GM23248 (cell line): ENCODE measurements at regions not wholly inside any gene's neighbourhood (a gene's known extent, or its start where the extent isn't known, plus 50 kb on each side); places are given as distances from the start of the nearest gene placed in this dataset.

ENCODE experiments used
- DNase-seq: peaks from one replicate; pipeline ENCODE4 v3.0.0-alpha.2; 2015
- H2AFZ ChIP-seq: fragments of 200-600 bp; sonication (generic); 2 replicates; pipeline ENCODE4 v1.6.1; 2016; ENCODE audit warnings: antibody characterized with exemption
- H3F3A ChIP-seq: fragments of 200-600 bp; sonication (generic); 2 replicates; pipeline ENCODE4 v1.6.1; 2016; ENCODE audit warnings: mild to moderate bottlenecking, antibody characterized with exemption, mixed run types; ENCODE audit not compliant: insufficient read depth
- H3K27ac ChIP-seq: fragments of 200-600 bp; sonication (generic); 2 replicates; pipeline ENCODE4 v1.5.1; 2016; ENCODE audit warnings: mild to moderate bottlenecking
- H3K27me3 ChIP-seq: fragments of 200-600 bp; sonication (generic); replicated peaks from 2 replicates; pipeline ENCODE4 v1.6.1; 2016; ENCODE audit warnings: mild to moderate bottlenecking; ENCODE audit not compliant: insufficient read depth
- H3K36me3 ChIP-seq: fragments of 200-600 bp; sonication (generic); 2 replicates; pipeline ENCODE4 v1.6.1; 2016; ENCODE audit warnings: low read depth, mild to moderate bottlenecking
- H3K4me1 ChIP-seq: fragments of 200-600 bp; sonication (generic); 2 replicates; pipeline ENCODE4 v1.6.1; 2016; ENCODE audit warnings: mild to moderate bottlenecking; ENCODE audit not compliant: insufficient read depth
- H3K4me2 ChIP-seq: fragments of 200-600 bp; sonication (generic); one replicate; pipeline ENCODE4 v1.6.1; 2016; ENCODE audit warnings: mild to moderate bottlenecking; ENCODE audit not compliant: unreplicated experiment
- H3K4me3 ChIP-seq: fragments of 200-600 bp; sonication (generic); 2 replicates; pipeline ENCODE4 v1.5.1; 2016; ENCODE audit warnings: mild to moderate bottlenecking
- H3K79me2 ChIP-seq: fragments of 200-600 bp; sonication (generic); 2 replicates; pipeline ENCODE4 v1.6.1; 2016; ENCODE audit warnings: mild to moderate bottlenecking; ENCODE audit not compliant: insufficient read depth
- H3K9ac ChIP-seq: fragments of 200-600 bp; sonication (generic); 2 replicates; pipeline ENCODE4 v1.6.1; 2016; ENCODE audit warnings: mild to moderate bottlenecking
- H3K9me2 ChIP-seq: fragments of 200-600 bp; sonication (generic); 2 replicates; pipeline ENCODE4 v1.6.1; 2016; ENCODE audit warnings: mixed run types, mild to moderate bottlenecking, moderate library complexity; ENCODE audit not compliant: insufficient read depth
- H3K9me3 ChIP-seq: fragments of 200-600 bp; sonication (generic); one replicate; pipeline ENCODE4 v1.6.1; 2017; ENCODE audit warnings: low read depth
- H4K20me1 ChIP-seq: fragments of 200-600 bp; sonication (generic); 2 replicates; pipeline ENCODE4 v1.6.0; 2016; ENCODE audit not compliant: insufficient read depth
- EZH2 ChIP-seq: fragments of 200-600 bp; sonication (generic); IDR thresholded peaks from 2 replicates; pipeline ENCODE4 v1.6.1; 2018; ENCODE audit warnings: antibody characterized with exemption, mild to moderate bottlenecking; ENCODE audit not compliant: insufficient read depth, poor library complexity, severe bottlenecking
- EZH2phosphoT487 ChIP-seq: fragments of 200-600 bp; sonication (generic); IDR thresholded peaks from 2 replicates; pipeline ENCODE4 v1.6.1; 2018; ENCODE audit warnings: antibody characterized with exemption, moderate library complexity, mild to moderate bottlenecking, low read depth; ENCODE audit not compliant: insufficient read depth
- WGBS, 2 experiments: methylation state at CpG; one replicate each; pipeline ENCODE4 v1.1.6; 2015 to 2017; ENCODE audit warnings: low lambda C conversion rate in 2 of 2, low coverage in 1 of 2; ENCODE audit errors: missing lambda C conversion rate in 2 of 2; 5-methylcytosine and 5-hydroxymethylcytosine counted together
- in situ Hi-C: fragments of 300-500 bp; cut with MboI; formaldehyde crosslinking; loops from 2 replicates; pipeline ENCODE4 v1.15.0; 2020

DNA sequence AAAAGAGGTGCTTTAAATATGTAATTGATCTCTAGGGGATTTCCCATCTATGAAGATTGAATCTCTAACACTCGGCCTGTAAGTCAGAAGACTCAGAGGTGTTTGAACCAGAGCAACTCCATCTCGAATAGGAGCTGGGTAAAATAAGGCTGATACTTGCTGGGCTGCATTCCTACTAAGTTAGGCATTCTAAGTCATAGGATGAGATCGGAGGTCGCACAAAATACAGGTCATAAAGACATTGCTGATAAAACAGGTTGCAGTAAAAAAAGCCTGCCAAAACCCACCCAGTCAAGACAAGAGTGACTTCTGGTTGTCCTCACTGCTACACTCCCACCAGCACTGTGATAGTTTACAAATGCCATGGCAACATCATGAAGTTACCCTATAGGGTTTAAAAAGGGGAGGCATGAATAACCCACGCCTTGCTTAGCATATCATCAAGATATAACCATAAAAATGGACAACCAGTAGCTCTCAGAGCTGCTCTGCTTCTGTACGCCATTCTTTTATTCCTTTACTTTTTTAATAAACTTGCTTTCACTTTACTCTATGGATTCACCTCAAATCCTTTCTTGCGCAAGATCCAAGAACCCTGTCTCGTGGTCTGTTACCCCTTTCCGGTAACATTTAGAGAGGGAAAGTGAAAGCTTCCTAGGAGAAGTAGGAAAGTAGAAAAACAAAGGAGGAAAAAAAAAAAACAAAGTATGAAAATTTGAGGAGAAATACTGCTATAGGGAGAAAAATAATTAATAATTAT, 129.7 kb upstream of the PHACTR1 start:
- WGBS, 2 experiments, result 91 to 95% methylated on average over 9 of the region's 9 CpGs
- Histone ChIP-seq H4K20me1 (no peaks in the 10 kb centered on the region), H3K4me3 (no peak overlapping the region), H3K27ac (no peak overlapping the region), H3K79me2 (no peaks in the 10 kb centered on the region), H3K9me2 (no peaks in the 10 kb centered on the region; the same call in 1 of the 2 replicates), H3F3A (no peaks in the 10 kb centered on the region), H2AFZ (no peak overlapping the region), H3K4me2 (no peak overlapping the region), H3K4me1 (peaks cover 9% of the 10 kb centered on the region), H3K27me3 (no peaks in the 10 kb centered on the region), H3K9ac (no peak overlapping the region), H3K36me3 (no peaks in the 10 kb centered on the region), H3K9me3 (no peaks in the 10 kb centered on the region)
- in situ Hi-C loops, result no loop called here
- no peak for DNase-seq
- TF ChIP-seq EZH2 (no peak), EZH2phosphoT487 (no peak)

DNA sequence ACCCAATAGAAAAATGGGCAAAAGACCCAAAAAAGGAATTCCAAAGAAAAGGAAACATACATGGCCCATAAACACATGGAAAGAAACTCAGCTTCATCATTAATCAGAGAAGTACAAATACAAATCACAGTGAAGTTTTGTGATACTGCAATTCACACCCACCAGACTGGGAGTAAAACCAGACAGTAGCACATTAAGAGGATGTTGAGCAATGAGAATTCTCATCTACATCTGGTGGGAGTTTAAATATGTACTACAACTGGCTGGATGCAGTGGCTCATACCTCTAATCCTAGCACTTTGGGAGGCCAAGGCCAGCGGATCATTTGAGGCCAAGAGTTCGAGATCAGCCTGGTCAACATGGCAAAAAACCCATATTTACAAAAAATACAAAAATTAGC, 125.7 kb upstream of the PHACTR1 start:
- in situ Hi-C loops, result loop anchor here (10.0 kb wide), 1 partner anchor 196 kb away; no protein-coding TSS in a partner anchor
- no peaks in the 10 kb centered on the region for H3F3A ChIP-seq
- WGBS, 2 experiments, result 43 to 53% methylated on average over 2 of the region's 2 CpGs

GRCh38 chr6:12592634-12593033, 123.9 kb upstream of the PHACTR1 start:
- Histone ChIP-seq H3K9me3 (no peaks in the 10 kb centered on the region), H3K36me3 (no peaks in the 10 kb centered on the region), H3K27me3 (no peaks in the 10 kb centered on the region), H4K20me1 (no peaks in the 10 kb centered on the region), H3K4me3 (no peak overlapping the region), H3K4me1 (peaks cover 22% of the 10 kb centered on the region), H2AFZ (no peak overlapping the region), H3F3A (no peaks in the 10 kb centered on the region), H3K4me2 (no peak overlapping the region), H3K79me2 (no peaks in the 10 kb centered on the region), H3K9ac (no peak overlapping the region), H3K9me2 (no peaks in the 10 kb centered on the region; the same call in 1 of the 2 replicates), H3K27ac (no peak overlapping the region)
- in situ Hi-C loops, result loop anchor here (10.0 kb wide), 1 partner anchor 198 kb away; no protein-coding TSS in a partner anchor
- TF ChIP-seq EZH2, result no peak
- TF ChIP-seq EZH2phosphoT487, result no peak
- WGBS, 2 experiments, result 86 to 88% methylated on average over 4 of the region's 4 CpGs
- no peak for DNase-seq

More for the DNA sequence above, 125.7 kb upstream of the PHACTR1 start:
- H4K20me1 ChIP-seq, result no peaks in the 10 kb centered on the region
- H3K4me3 ChIP-seq, result no peak overlapping the region
- no peaks in the 10 kb centered on the region for H3K36me3 ChIP-seq
- no peak overlapping the region for H3K27ac ChIP-seq
- no peaks in the 10 kb centered on the region for H3K9me3 ChIP-seq
- peaks cover 22% of the 10 kb centered on the region for H3K4me1 ChIP-seq
- H3K79me2 ChIP-seq, result no peaks in the 10 kb centered on the region
- DNase-seq, result peak; percentile 47
- TF ChIP-seq EZH2 (no peak), EZH2phosphoT487 (no peak)
- no peak overlapping the region for H3K4me2 ChIP-seq
- H3K9ac ChIP-seq, result no peak overlapping the region
- H3K27me3 ChIP-seq, result no peaks in the 10 kb centered on the region
- no peaks in the 10 kb centered on the region; the same call in 1 of the 2 replicates for H3K9me2 ChIP-seq
- no peak overlapping the region for H2AFZ ChIP-seq

DNA sequence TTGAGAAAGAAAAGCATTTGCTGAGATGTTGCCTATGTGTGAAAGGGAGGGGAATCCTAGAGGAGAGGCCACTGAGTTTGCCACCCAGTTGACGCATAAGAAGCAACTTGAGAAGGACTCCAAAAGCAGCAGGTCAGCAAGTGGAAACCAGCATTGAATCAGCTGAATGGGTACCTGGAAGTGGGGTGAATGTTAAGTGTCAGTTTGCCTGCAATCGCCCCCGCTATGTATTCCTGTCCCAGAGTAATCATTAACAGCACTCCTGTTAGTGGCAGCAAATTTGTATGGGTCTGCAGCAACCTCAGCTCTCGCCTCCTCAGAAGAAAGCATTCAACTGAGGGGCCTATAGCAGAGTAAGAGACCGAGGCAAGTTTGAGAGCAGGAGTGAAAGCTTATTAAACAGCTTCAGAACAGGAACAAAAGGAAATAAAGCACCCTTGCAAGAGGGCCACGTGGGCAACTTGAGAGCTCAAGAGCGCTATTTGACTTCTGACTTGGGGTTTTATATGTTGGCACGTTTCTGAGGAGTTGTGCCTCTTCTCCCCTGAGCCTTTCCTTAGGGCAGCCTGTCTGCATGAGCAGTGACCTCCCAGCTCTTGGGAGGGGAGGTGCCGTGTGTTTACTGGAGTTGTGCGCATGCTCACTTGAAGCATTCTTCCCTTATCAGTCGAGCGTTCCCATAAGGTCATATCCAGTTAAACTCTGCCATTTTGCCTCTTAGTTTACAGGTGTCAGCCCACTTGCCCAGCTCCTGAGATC, 122.6 kb upstream of the PHACTR1 start:
- Histone ChIP-seq H3K9ac (no peak overlapping the region), H3K4me3 (no peak overlapping the region), H3K79me2 (no peaks in the 10 kb centered on the region), H4K20me1 (no peaks in the 10 kb centered on the region), H3K27me3 (no peaks in the 10 kb centered on the region), H3K36me3 (no peaks in the 10 kb centered on the region), H3K9me2 (no peaks in the 10 kb centered on the region; the same call in 1 of the 2 replicates), H3K4me2 (no peak overlapping the region), H3K9me3 (no peaks in the 10 kb centered on the region), H3F3A (no peaks in the 10 kb centered on the region), H2AFZ (no peak overlapping the region), H3K4me1 (peaks cover 17% of the 10 kb centered on the region), H3K27ac (no peak overlapping the region)
- WGBS, 2 experiments, result 96% methylated on average over 12 of the region's 12 CpGs
- no peak for DNase-seq
- in situ Hi-C loops, result loop anchor here (10.0 kb wide), 1 partner anchor 199 kb away; no protein-coding TSS in a partner anchor
- TF ChIP-seq EZH2 (no peak), EZH2phosphoT487 (no peak)
